ENCODE measurements at regions not wholly inside any gene's neighbourhood (a gene's known extent, or its start where the extent isn't known, plus 50 kb on each side); places are given as distances from the start of the nearest gene placed in this dataset.

DNA sequence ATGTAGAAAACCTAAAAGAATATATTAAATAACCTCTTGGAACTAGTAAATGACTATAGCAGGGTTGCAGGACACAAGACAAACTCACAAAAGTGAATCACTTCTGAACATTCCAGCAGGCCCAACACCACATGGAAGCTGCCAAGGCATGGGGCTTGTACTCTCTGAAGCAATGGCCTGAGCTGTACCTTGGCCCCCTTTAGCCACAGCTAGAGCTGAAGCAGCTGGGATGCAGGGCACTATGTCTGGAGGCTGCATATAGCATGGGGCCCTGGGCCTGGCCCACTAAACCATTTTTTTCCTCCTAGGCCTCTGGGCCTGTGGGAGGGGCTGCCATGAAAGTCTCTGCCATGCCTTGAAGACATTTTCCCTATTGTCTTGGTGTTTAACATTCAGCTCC, 1067.3 kb downstream of the LRFN5 start:
- no peak overlapping the region for H3K4me3 ChIP-seq (ENCODE audit: low read depth, low read length)
- TF ChIP-seq, protein P1, sequence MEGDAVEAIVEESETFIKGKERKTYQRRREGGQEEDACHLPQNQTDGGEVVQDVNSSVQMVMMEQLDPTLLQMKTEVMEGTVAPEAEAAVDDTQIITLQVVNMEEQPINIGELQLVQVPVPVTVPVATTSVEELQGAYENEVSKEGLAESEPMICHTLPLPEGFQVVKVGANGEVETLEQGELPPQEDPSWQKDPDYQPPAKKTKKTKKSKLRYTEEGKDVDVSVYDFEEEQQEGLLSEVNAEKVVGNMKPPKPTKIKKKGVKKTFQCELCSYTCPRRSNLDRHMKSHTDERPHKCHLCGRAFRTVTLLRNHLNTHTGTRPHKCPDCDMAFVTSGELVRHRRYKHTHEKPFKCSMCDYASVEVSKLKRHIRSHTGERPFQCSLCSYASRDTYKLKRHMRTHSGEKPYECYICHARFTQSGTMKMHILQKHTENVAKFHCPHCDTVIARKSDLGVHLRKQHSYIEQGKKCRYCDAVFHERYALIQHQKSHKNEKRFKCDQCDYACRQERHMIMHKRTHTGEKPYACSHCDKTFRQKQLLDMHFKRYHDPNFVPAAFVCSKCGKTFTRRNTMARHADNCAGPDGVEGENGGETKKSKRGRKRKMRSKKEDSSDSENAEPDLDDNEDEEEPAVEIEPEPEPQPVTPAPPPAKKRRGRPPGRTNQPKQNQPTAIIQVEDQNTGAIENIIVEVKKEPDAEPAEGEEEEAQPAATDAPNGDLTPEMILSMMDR (IDR thresholded peaks at IDR 0.05; ENCODE audit: low read depth, low read length) = no peak

DNA sequence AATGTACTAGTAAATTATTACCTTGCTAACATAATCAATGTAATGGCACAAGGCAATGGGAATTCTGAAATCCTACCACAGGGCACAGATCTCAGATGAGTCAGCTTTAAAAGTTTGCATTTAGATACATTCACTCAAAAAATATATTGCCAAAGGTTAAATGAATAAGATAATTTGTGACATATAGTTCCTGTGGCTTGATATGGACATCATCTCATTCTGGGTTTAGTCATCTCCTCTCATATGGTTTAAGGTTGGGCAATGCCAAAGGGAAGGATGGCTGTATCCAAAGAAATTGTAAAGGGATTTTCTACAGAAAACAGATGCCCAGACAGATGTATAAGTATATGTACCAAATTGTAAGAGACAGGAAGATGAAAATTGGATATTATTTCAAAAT, 1065.0 kb downstream of the LRFN5 start:
- TF ChIP-seq, protein P1 (IDR thresholded peaks at IDR 0.05; ENCODE audit: low read depth, low read length) = no peak
- no peak overlapping the region for H3K4me3 ChIP-seq (ENCODE audit: low read depth, low read length)

DNA sequence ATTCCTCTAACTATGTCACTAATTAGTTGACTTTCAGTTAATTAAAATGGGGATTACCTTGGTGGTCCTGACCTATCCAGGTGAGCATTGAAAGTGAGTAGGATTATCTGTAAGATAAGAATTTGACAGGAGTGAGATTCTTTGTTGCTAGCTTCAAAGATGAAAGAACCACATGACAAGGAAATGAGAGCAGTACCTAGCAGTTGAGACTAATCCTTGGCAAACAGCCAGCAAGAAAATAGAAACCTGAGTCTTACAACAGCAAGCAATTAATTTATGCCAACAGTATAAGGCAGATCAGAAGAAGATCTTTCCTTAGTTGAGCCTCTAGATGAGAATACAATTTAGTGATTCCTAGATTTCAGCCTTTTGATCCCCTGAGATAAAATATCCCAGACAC, 1058.4 kb downstream of the LRFN5 start:
- TF ChIP-seq, protein P1 (IDR thresholded peaks at IDR 0.05; ENCODE audit: low read depth, low read length) = no peak

DNA sequence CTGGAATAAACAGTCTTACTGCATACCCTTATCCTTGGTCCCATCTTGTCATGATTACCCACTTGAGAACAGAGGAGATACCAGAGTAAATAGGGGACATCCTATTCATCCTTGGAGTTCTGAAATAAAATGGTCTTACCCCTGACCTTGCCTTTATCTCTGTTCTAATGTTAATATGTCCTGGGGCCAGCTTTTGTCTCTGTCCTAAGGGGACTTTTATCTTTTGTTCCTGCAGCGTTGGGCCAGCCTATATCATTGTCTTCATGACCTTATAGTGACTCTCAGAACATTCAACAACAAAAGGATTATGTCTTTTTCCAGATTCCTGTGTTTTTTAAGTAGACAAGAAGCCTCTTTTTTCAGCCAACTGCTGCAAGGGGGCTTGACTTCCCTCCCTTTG, 1057.5 kb downstream of the LRFN5 start:
- no peak overlapping the region for H3K4me3 ChIP-seq (ENCODE audit: low read depth, low read length)
- TF ChIP-seq, protein P1 (IDR thresholded peaks at IDR 0.05; ENCODE audit: low read depth, low read length) = no peak

More for the DNA sequence above, 1058.4 kb downstream of the LRFN5 start:
- no peak overlapping the region for H3K4me3 ChIP-seq (ENCODE audit: low read depth, low read length)

DNA sequence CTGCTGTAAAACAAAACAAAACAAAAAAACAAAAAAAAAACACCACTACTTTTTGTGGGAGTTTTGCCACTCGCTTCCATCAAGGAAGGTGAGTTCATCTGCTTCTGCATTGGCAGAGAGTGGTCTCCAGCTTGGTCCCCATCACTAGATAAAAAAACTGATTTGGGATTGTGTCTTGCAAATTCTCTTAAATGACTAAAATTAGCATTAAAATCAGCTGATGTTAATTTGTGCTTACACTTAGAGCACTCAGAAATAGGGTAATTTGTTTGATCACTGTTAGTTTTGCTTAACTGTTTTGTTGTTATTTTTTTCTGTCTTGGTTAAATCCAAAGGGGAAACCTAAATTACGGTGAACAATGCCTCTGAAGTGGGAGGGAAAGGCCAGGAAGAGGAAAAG, 1048.0 kb downstream of the LRFN5 start:
- TF ChIP-seq, protein P1 (IDR thresholded peaks at IDR 0.05; ENCODE audit: low read depth, low read length) = no peak
- H3K4me3 ChIP-seq (ENCODE audit: low read depth, low read length) = no peak overlapping the region

DNA sequence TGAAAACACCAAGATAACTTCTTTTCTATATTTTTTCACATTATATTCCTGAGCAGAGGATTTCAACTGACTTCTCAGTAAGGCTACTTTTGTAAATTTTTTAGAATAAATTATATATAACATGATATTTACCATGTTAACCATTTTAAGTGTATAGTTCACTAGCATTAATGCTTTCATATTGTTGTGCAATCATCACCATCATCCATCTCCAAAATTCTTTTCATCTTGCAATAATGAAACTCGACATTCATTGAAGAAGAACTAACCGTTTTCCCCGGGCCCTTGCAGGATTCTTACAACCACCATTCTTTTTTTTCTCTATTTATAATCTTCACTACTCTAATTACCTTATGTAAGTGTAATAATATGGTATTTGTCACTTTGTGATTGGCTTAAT, 1036.1 kb downstream of the LRFN5 start:
- no peak overlapping the region for H3K4me3 ChIP-seq (ENCODE audit: low read depth, low read length)
- TF ChIP-seq, protein P1 (IDR thresholded peaks at IDR 0.05; ENCODE audit: low read depth, low read length) = no peak

DNA sequence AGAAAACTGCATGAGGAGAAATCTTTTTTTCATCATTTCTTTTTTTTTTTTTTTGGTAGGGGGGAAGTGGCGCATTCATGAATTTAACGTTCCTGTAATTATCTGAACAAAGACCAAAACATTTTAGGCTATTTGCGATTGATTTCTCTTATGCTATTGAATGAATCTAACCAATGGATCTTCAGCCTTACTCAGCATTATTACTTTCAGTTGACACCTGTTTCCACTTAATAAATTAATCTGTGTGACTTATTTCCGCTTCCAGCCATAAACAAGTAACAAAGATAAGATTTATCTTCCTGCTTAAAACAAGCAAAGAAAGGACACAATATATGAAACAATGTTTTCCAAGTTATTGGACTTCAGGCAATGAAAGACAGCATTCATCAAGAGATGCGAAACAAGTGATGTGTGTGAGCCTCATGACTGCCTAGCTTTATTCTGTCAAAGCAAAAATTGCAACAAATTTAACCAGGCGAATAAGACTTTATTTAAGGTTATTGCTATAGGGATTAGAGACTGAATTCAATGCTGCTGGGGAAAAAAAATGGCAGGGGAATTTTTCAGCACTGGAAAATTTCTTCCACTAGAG, 1026.9 kb downstream of the LRFN5 start:
- no peak overlapping the region for H3K4me3 ChIP-seq (ENCODE audit: low read depth, low read length)
- TF ChIP-seq, protein P1 (IDR thresholded peaks at IDR 0.05; ENCODE audit: low read depth, low read length) = no peak

Measured in WI38 (cell line).